ENCODE measurements at regions not wholly inside any gene's neighbourhood (a gene's known extent, or its start where the extent isn't known, plus 50 kb on each side); places are given as distances from the start of the nearest gene placed in this dataset.

GRCh38 chr5:73376618-73377170 lies 71.9 kb downstream of the FOXD1 start:
- POLR2A ChIA-PET: no interaction called here
- CTCF ChIA-PET: no interaction called here
- no peak for DNase-seq (ENCODE audit: extremely low spot score)
- no peak for TF ChIP-seq CTCF (IDR thresholded peaks at IDR 0.05; ENCODE audit: control extremely low read depth, extremely low read depth, low read depth, missing control alignments)

GRCh38 chr5:73375949-73376348 lies 72.6 kb downstream of the FOXD1 start:
- CTCF ChIA-PET: no interaction called here
- no peak for TF ChIP-seq CTCF (IDR thresholded peaks at IDR 0.05; ENCODE audit: control extremely low read depth, extremely low read depth, low read depth, missing control alignments)
- no peak for DNase-seq (ENCODE audit: extremely low spot score)
- POLR2A ChIA-PET: no interaction called here

- POLR2A ChIA-PET: no interaction called here
- no peak for TF ChIP-seq CTCF (IDR thresholded peaks at IDR 0.05; ENCODE audit: control extremely low read depth, extremely low read depth, low read depth, missing control alignments)
- CTCF ChIA-PET: no interaction called here
These were observed 73.4 kb downstream of the FOXD1 start for GRCh38 chr5:73375191-73375545.

GRCh38 chr5:73374520-73375190 lies 73.9 kb downstream of the FOXD1 start:
- POLR2A ChIA-PET: no interaction called here
- CTCF ChIA-PET: no interaction called here

More at GRCh38 chr5:73375191-73375545, 73.4 kb downstream of the FOXD1 start:
- no peak for DNase-seq (ENCODE audit: extremely low spot score)

GRCh38 chr5:73373814-73374510 lies 74.6 kb downstream of the FOXD1 start:
- TF ChIP-seq CTCF (IDR thresholded peaks at IDR 0.05; ENCODE audit: control extremely low read depth, extremely low read depth, low read depth, missing control alignments): no peak
- no peak for DNase-seq (ENCODE audit: extremely low spot score)
- ChIA-PET POLR2A (no interaction called here), CTCF (no interaction called here)

More at GRCh38 chr5:73374520-73375190, 73.9 kb downstream of the FOXD1 start:
- TF ChIP-seq CTCF (IDR thresholded peaks at IDR 0.05; ENCODE audit: control extremely low read depth, extremely low read depth, low read depth, missing control alignments): no peak
- DNase-seq (ENCODE audit: extremely low spot score): no peak

GRCh38 chr5:73370640-73371583 lies 77.7 kb downstream of the FOXD1 start:
- ChIA-PET POLR2A (no interaction called here), CTCF (no interaction called here)
- no peak for TF ChIP-seq CTCF (IDR thresholded peaks at IDR 0.05; ENCODE audit: control extremely low read depth, extremely low read depth, low read depth, missing control alignments)
- no peak for DNase-seq (ENCODE audit: extremely low spot score)
